Vagina (tissue), 2 donors: ENCODE measurements at regions not wholly inside any gene's neighbourhood (a gene's known extent, or its start where the extent isn't known, plus 50 kb on each side); places are given as distances from the start of the nearest gene placed in this dataset.

Experiments
- DNase-seq, 2 donors: peaks; one replicate each; pipeline ENCODE4 v3.0.0-alpha.2; 2017; ENCODE audit errors: extremely low spot score in 2 of 2
- H3K27ac ChIP-seq: fragments of 200-600 bp; sonication (generic); one replicate; pipeline ENCODE4 v1.5.1; 2019
- H3K27me3 ChIP-seq: fragments of 200-600 bp; sonication (generic); one replicate; pipeline ENCODE4 v1.5.1; 2019
- H3K36me3 ChIP-seq, 2 donors: fragments of 200-600 bp; sonication (generic); one replicate each; pipeline ENCODE4 v1.5.1; 2017 to 2019
- H3K4me1 ChIP-seq: fragments of 200-600 bp; sonication (generic); one replicate; pipeline ENCODE4 v1.5.1; 2019
- H3K4me3 ChIP-seq, 2 donors: fragments of 200-600 bp; sonication (generic); 1 replicate in 1 of 2; 2 replicates in 1 of 2; pipeline ENCODE4 v1.5.1; 2016 to 2019
- H3K9me3 ChIP-seq: fragments of 200-600 bp; sonication (generic); one replicate; pipeline ENCODE4 v1.5.1; 2019
- POLR2A ChIP-seq, 2 donors: fragments of 450-650 bp; IDR thresholded peaks; one replicate each; pipeline ENCODE4 v1.6.1; 2017; ENCODE audit warnings: antibody characterized with exemption in 2 of 2, mild to moderate bottlenecking in 2 of 2, moderate library complexity in 2 of 2
- POLR2AphosphoS5 ChIP-seq, 2 donors: sonication (generic); formaldehyde crosslinking; IDR thresholded peaks; one replicate each; pipeline ENCODE4 v1.9.0; 2017; ENCODE audit warnings: antibody characterized with exemption in 2 of 2, mild to moderate bottlenecking in 2 of 2, low read depth in 1 of 2; ENCODE audit not compliant: insufficient read depth in 1 of 2
- intact Hi-C: fragments of 100-400 bp; cut with DNase I; formaldehyde crosslinking; loops from one replicate; pipeline ENCODE4 v1.15.1; 2023
- TF ChIP-seq, protein P1 (sequence below), 3 experiments: fragments of 450-650 bp in 2 of 3; fragments of 200-600 bp in 1 of 3; sonication (generic) in 1 of 3; IDR thresholded peaks; one replicate each; pipeline ENCODE4 v1.5.1; 2017 to 2019; ENCODE audit warnings: antibody characterized with exemption in 3 of 3, mild to moderate bottlenecking in 2 of 3, moderate library complexity in 2 of 3

DNA sequence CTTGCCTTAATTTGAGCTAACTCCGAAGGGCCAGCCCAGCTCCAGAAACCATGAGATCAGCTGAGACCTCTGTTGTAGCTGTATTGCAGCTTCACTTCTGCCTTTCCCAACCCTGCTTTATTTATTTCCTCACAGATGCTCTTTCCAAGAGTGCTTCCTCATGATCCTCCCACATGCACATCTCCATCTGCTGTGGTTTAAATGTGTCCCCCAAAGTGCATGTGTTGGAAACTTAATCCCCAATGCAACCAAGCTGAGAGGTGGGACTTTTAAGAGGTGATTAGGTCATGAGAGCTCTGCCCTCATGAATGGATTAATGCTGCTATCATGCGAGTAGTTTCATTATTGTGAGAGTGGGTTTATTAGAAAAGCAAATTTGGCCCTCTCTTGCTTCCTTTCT lies 164.4 kb upstream of the TAB2 start:
- intact Hi-C loops = no loop called here
- no peak overlapping the region for H3K27ac ChIP-seq
- H3K27me3 ChIP-seq = no peaks in the 10 kb centered on the region
- no peak overlapping the region for H3K4me3 ChIP-seq
- no peak for TF ChIP-seq POLR2AphosphoS5 (IDR thresholded peaks at IDR 0.05; ENCODE audit: insufficient read depth in 1 of 2, low read depth in 1 of 2)
- no peak for TF ChIP-seq POLR2A (IDR thresholded peaks at IDR 0.05)
- TF ChIP-seq, protein P1, sequence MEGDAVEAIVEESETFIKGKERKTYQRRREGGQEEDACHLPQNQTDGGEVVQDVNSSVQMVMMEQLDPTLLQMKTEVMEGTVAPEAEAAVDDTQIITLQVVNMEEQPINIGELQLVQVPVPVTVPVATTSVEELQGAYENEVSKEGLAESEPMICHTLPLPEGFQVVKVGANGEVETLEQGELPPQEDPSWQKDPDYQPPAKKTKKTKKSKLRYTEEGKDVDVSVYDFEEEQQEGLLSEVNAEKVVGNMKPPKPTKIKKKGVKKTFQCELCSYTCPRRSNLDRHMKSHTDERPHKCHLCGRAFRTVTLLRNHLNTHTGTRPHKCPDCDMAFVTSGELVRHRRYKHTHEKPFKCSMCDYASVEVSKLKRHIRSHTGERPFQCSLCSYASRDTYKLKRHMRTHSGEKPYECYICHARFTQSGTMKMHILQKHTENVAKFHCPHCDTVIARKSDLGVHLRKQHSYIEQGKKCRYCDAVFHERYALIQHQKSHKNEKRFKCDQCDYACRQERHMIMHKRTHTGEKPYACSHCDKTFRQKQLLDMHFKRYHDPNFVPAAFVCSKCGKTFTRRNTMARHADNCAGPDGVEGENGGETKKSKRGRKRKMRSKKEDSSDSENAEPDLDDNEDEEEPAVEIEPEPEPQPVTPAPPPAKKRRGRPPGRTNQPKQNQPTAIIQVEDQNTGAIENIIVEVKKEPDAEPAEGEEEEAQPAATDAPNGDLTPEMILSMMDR (IDR thresholded peaks at IDR 0.05) = no peak
- no peaks in the 10 kb centered on the region for H3K36me3 ChIP-seq
- no peaks in the 10 kb centered on the region for H3K4me1 ChIP-seq
- no peak for DNase-seq
- no peaks in the 10 kb centered on the region for H3K9me3 ChIP-seq

DNA sequence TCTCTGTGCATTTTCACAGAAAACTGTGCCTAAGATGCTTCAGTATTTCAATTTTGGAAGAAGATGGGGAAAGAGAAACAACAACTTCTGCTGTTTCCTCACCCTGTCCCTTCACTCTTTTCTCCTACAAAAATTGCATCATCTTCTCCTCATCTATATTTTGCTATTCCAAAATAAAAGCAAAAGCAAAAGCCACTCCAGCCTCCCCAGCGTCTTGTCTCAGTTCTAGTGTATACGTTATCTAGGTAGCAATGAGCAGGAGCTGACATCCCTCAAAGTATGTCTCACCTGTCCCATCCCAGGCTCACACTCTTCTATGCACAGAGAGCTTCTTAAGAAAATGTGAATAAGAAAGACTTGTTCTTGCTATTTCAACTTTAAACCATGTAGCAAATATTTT lies 163.8 kb upstream of the TAB2 start:
- Histone ChIP-seq H3K9me3 (no peaks in the 10 kb centered on the region), H3K27me3 (no peaks in the 10 kb centered on the region), H3K27ac (no peak overlapping the region), H3K4me1 (no peaks in the 10 kb centered on the region), H3K4me3 (no peak overlapping the region), H3K36me3 (no peaks in the 10 kb centered on the region)
- TF ChIP-seq POLR2AphosphoS5 (IDR thresholded peaks at IDR 0.05; ENCODE audit: insufficient read depth in 1 of 2, low read depth in 1 of 2) = no peak
- TF ChIP-seq, protein P1 (IDR thresholded peaks at IDR 0.05) = no peak
- no peak for TF ChIP-seq POLR2A (IDR thresholded peaks at IDR 0.05)
- intact Hi-C loops = no loop called here
- no peak for DNase-seq

DNA sequence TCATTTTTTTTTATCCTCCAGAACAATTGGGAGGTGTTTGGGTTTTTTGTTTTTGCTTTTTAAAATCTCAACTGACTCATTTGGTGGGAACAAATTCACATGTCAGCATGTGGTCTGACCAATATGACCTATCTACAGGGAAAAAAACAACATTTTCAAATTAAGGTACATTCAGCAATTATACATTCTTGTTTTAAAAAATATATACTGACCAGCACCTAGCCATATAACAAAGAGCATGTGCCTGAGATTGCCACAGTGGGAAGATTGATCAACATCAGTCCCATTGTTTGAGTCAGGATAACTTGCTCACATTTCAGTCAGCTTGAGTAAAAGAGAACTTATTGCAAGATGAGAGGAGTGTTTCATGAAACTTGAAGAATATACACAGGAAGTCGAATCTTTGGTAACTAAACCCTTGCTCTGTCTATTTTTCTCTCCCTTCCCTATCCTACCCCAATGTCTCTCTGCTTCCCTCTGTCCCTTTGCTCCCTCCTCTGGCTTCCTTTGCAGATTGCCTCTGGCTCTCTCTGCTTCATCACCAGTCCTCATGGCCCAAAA lies 163.2 kb upstream of the TAB2 start:
- Histone ChIP-seq H3K9me3 (no peaks in the 10 kb centered on the region), H3K36me3 (no peaks in the 10 kb centered on the region), H3K4me3 (no peak overlapping the region), H3K27me3 (no peaks in the 10 kb centered on the region), H3K27ac (no peak overlapping the region), H3K4me1 (no peaks in the 10 kb centered on the region)
- TF ChIP-seq POLR2A (IDR thresholded peaks at IDR 0.05) (no peak), POLR2AphosphoS5 (IDR thresholded peaks at IDR 0.05; ENCODE audit: insufficient read depth in 1 of 2, low read depth in 1 of 2) (no peak)
- TF ChIP-seq, protein P1 (IDR thresholded peaks at IDR 0.05) = no peak
- no peak for DNase-seq
- intact Hi-C loops = no loop called here

- Histone ChIP-seq H3K36me3 (no peaks in the 10 kb centered on the region), H3K27ac (no peak overlapping the region), H3K27me3 (no peaks in the 10 kb centered on the region), H3K4me3 (no peak overlapping the region), H3K4me1 (no peaks in the 10 kb centered on the region), H3K9me3 (no peaks in the 10 kb centered on the region)
- TF ChIP-seq POLR2AphosphoS5 (IDR thresholded peaks at IDR 0.05; ENCODE audit: insufficient read depth in 1 of 2, low read depth in 1 of 2) (no peak), POLR2A (IDR thresholded peaks at IDR 0.05) (no peak)
- TF ChIP-seq, protein P1 (IDR thresholded peaks at IDR 0.05) = no peak
- intact Hi-C loops = no loop called here
- DNase-seq = no peak
Observed at GRCh38 chr6:149157126-149157525, 160.4 kb upstream of the TAB2 start.

DNA sequence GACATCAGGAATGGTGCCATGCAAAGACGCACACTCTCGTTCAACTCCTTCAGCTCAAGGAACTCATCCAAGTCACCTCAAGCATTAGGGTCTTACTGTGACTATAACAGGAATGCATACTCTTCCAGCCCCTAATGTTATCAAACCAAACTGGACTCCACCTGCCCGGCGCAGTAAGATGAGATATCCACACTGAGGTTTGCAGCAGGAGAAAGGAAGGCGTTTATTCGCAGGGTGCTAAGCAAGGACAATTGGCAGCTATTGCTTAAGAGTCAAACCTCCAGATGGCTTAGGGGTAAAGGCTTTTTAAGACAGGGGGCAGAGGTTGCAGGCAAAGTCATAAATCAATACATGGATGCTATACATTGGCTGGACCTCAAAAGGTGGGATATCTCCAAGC lies 159.4 kb upstream of the TAB2 start:
- no peak overlapping the region for H3K4me3 ChIP-seq
- intact Hi-C loops = no loop called here
- H3K9me3 ChIP-seq = no peaks in the 10 kb centered on the region
- no peaks in the 10 kb centered on the region for H3K27me3 ChIP-seq
- H3K27ac ChIP-seq = no peak overlapping the region
- H3K36me3 ChIP-seq = no peaks in the 10 kb centered on the region
- H3K4me1 ChIP-seq = no peaks in the 10 kb centered on the region
- DNase-seq = no peak
- TF ChIP-seq, protein P1 (IDR thresholded peaks at IDR 0.05) = no peak
